Suppressor macrophage treated with lipopolysaccharide for 1 hour (primary cell): ENCODE measurements at regions not wholly inside any gene's neighbourhood (a gene's known extent, or its start where the extent isn't known, plus 50 kb on each side); places are given as distances from the start of the nearest gene placed in this dataset.
"Not testable (repeated sequence)": the region's sequence is repeated elsewhere in the genome, so short reads cannot be mapped to it uniquely, and the experiment has no call there.

Experiments used
- DNase-seq, 3 donors: peaks; one replicate each; pipeline ENCODE4 v3.0.0-alpha.2; 2020 to 2022

DNA sequence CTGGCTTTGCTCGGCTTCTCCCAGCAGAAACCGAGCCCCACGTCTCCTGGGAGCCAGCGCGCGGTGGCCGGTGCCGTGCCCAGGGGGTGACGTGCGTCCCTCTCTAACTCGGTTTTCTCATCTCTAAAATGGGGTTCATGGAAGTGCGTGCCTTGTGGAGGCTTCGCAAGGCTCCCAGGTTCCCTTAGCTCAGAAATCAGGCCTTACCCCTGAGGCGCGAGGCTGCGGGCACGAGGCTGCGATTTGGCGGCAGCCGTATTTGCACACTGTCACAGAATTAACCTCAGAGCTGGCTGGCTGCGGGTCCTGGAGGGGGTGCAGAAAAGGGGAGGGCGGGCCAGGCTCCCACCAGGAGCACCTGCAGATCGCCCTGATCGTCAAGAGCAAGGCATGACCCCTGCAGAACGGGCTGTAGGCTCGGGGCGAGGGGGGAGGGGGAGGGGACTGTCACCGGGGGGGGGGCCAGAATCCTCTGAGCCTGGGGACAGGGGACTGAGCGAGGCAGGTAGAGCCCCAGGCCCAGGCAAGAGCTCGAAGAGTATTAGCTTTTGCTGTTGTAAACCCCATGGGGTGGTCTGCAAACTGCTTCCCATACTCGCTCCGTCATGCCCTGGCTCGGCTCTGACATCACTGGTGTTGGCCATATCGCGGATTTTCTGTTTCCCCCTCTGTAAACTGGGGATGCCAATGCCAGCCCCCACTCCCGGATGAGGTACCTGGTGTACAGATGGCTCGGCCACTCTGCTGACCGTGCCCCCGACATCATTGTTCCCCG, 62.2 kb downstream of the CCNE1 start:
- DNase-seq, result no peak

DNA sequence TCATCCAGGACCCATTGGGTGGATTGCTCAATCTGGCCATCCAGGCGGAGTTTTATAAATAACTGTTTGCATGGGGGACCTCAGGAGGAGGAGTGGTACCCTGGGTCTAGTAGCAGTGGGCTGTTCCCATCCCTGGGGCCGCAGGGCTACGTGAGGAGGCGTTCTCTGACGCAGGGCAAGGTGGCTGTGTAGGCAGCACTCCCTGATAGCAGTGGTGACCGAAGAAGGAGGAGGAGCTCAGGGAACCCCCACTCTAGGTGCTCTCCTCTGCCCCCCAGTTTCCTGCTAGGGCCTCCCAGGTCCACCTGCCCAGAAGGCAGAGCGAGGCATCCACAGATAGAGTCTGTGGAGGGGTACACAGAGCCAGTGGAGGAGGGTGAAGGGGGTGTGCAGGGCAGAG, 64.1 kb downstream of the CCNE1 start:
- DNase-seq, result no peak

DNA sequence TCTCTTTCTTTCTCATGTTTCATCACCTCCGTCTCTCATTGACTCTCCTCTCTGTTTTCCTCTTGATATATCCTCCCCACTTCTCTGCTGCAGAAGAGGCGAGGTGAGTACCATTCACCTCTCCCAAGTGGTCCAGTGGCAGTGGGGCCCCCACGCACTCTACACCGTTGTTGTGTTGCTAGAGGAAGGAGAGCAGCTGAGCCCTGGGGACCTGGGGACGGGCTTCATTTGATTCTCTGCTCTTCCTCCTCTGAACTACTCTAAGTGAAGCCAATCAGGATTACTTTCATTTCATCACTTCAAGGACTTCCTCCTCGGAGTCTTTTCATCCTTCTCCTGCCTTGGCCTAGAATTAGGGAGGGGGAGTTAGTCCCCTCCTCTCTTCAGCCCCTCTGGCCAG, 64.6 kb downstream of the CCNE1 start:
- no peak for DNase-seq

DNA sequence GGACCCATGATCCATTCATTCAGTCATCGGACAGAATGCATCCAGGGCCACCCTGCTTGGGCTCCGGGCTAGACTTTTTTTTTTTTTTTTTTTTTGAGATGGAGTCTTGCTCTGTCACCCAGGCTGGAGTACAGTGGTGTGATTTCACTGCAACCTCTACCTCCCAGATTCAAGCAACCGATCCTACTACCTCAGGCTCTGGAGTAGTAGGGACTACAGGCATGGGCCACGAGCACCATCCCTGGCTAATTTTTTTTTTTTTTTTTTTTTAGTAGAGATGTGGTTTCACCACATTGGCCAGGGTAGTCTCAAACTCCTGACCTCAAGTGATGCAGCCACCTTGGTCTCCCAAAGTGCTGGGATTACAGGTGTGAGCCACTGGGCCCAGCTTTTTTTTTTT, 65.1 kb downstream of the CCNE1 start:
- DNase-seq, result not testable (repeated sequence)

DNA sequence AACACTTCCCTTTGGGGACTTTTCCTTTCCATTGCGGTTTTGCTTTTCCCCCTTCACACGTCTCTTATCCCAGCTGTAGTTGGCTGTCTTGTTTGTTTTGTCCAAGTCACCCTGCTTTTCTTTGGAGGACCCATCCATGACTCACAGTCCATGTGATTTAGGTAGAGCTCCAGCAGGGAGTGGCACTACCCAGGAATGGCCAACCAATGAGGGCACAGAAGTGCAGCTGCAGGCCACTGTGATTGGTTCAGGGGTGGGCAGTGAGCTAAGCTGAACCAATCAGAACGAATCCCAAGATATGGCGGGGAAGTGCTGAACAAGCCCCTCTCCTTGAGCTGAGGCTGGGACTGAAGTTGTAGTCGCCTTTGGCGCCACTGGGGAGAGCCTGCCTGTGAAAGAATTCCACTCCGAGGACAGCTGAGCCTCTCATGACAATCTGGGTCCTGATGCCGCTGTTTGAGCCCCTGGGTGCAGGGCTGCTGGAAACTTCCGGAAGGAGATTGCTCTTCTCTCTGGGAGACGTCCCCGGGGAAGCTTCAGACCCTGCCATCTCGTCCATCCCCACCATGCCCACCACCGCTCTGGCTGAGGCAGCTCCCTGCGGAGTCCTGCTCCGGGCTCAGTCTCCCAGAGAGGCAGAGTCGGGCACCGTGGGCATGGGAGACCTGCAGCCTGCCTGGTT, 62.9 kb upstream of the URI1 start:
- DNase-seq, result peak in 2 of 3 donors; percentile 10 to 30

DNA sequence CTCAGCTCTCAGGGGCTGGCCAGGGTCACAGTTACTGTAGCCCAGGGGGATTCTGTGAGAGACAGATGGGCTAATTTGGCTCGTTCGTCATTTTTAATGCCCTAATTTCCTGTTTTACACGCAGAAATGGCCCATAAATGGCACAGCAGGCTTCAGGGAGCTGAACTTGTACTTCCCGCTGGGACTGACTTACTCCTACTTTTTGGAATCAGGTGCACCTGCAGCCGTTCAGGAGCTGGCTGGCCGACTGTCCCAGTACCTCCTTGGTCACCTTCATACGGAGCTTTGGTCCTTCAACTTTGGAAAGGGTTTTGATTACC, 62.4 kb upstream of the URI1 start:
- no peak for DNase-seq

DNA sequence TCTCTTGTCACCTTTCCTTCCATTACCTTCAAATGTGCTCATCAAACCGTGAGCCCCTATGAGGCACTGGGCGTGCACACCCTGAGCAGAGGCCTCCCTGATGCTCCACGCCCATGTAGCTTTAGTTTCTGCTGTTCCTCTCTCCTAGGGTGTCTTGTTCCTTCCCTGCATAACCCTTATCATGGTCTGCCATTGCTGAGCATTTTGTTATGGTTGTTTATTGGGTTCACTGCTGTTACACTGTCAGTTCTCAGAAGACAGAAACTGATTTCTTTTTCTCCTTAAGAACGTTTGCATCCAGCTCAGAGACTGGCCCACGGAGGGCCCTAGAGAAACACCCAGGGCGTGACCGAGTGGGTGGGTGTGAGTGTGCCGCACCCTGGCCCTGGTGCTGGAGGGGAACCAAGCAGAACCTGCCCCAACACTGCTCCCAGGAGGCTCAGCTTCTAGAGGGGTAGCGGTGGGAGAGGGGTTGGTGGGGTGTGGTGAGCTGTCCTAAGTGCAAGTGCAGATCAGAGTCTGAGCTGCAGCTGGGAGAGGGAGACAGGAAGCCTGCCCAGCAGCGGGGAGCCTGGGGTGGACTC, 61.4 kb upstream of the URI1 start:
- no peak for DNase-seq

DNA sequence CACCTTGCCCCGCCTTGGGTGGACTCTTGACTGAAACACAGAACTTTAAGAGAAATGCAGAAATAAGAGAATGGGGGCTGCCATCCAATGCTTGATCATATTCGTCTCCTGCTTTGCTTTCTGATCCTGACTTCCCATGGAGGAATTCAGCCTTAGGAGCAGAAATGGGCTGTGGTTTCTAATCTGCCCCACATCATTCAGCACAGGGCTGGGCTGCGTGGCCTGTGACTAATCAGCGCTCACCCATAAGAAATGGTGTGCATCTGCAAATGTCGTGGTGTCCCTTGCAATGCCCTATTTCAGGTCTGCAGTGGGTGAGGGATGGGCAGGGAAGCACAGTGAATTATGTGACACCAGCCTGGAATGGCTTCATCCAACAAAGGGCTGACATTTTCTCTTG, 60.7 kb upstream of the URI1 start:
- no peak for DNase-seq

DNA sequence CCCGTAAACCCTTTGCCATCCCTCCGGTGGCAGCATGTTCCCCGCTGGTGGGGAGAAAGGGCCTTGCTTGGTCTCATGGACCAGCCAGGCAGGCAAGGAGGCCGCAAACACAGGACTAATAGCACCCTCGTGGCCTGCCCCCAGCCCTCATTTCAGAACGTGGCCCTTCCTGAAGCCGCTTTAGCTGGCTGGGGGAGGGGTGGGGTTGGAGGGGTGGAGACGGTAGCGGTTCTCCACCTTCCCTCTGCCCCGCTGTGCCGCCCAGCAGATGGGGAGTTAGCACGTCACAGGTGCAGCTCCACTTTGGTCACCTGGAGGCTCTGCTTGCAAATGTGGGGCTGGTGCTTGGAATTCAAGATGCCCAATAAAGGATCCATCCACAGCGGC, 59.3 kb upstream of the URI1 start:
- DNase-seq, result no peak

DNA sequence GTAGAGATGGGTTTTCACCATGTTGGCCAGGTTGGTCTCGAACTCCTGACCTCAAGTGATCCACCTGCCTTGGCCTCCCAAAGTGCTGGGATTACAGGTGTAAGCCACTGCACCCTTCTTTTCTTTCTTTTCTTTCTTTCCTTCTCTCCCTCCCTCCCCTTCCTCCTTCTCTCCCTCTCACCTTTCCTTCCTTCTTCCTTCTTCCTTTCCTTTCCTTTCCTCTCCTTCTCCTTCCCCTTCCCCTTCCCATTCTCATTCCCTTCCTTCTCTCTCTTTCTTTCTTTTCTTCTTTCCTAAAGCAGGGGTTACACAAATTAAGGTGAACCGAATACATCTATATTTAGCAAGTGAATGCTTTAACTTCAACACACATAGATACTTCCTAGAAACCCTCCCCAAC, 58.0 kb upstream of the URI1 start:
- DNase-seq, result no peak

DNA sequence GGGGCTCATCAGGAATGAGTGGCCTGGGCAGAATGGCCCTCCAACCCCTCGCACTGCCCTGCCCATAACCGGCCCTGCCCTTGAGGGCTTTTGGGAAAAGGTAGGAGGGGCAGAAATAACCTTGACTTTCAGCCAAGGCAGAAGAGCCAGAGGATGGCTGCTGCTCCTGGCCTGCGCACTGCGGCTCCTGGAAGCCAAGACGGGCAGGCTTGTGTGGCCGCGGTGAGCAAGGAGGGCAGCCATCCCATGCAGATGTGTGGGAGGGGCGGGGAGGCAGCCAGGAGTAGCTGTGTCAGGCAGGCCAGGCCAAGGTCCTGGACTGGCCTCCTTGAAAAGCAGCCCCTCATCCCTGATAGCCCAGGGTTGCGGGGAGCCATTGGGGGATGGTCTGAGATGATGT, 57.6 kb upstream of the URI1 start:
- DNase-seq, result no peak

DNA sequence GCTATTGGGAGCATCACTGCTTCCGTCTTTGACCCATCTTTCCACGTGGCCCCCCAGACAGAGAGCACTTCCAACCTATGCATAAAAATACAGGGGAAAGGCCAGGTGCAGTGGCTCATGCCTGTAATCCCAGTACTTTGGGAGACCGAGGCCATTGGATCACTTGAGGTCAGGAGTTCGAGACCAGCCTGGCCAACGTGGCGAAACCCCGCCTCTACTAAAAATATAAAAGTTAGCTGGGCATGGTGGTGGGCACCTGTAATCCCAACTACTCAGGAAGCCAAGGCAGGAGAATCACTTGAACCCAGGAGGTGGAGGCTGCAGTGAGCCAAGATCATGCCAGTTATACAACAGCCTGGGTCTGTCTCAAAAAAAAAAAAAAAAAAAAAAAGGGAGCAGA, 55.9 kb upstream of the URI1 start:
- not testable (repeated sequence) for DNase-seq

DNA sequence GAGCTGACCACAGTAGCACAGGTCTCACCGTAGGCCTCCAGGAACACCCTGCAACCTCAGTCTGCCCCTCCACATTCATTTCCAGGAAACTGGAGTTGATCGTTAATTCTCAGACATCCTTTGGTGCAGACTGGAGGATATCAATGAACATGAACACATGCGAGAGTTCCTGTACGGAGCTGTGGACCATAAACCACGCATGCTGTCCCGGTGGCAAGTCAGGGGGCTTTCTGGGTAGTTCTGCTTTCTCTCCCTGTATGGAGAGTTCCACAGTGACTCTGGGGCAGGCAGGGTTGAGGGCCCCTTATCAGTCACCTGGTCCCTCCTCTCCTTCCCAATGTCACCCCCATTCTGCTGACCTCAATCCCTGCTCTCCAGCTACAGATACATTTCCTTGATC, 55.5 kb upstream of the URI1 start:
- DNase-seq, result no peak

DNA sequence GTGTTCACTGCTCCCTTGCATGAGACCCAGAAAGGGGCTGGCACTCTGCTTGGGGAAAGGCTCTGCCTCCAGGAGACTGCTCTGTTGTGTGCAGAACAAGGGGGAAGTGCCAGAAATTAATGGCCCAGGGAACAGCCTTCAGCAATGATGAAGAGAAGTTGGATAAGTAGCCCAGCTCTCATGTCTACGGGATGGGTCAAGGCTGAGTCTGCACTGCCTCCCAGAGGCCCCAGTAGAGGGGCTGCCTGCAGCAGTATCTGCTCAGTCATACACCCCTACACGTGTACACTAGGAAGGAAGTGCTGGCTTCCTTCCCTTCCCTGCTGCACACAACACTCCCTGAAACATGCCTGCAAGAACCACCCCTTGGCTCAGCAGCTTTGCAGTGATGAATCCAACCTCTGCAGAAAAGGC, 54.6 kb upstream of the URI1 start:
- DNase-seq, result peak in 2 of 3 donors; percentile 5 to 8

DNA sequence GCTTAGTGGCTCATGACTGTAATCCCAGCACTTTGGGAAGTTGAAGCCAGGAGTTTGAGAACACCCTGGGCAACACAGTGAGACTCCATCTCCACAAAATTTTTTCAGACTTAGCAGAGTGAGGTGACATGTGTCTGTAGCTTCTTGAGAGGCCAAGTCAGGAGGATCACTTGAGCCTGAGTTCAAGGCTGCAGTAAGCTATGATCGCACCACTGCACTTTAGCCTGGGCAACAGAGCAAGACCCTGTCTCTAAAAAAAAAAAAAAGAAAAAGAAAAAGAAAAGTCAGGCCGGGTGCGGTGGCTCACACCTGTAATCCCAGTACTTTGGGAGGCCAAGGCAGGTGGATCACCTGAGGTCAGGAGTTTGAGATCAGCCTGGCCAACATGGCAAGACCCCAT, 54.0 kb upstream of the URI1 start:
- DNase-seq, result not testable (repeated sequence)

DNA sequence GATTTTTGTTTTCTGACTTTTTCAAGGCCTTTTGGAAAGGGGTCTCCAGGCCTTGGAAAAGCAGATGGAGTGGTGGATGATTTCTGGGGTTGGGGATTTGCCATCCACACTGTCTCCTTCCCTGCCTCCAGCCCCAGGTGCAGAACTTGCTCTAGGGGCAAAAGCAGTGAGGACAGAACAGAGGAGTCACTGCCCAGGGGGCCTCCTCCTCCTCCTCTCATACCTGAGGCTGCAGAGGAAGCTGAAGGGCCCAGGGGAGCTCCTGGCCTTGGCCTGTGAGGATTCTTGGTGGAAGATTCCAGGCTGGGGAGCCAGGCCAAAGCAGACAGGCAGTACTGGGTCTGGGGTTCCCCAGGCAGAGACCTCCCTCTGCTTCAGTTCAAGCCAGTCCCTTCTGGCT, 52.3 kb upstream of the URI1 start:
- DNase-seq, result no peak

DNA sequence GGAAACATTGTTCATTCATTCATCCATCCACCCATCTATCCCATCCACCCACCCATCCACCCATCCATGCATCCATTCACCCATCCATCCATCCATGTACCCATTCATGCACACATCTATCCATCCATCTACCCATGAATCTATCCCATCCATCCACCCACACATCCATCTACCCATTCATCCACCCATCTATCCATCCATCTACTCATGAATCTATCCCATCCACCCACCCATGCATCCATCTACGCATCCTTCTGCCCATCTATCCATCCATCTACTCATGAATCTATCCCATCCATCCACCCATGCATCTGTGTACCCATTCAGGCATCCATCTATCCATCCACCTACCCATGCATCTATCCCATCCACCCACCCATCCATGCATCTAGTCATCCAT, 51.6 kb upstream of the URI1 start:
- DNase-seq, result no peak
